Progenitor cell of endocrine pancreas (in vitro differentiated cells): ENCODE measurements at regions not wholly inside any gene's neighbourhood (a gene's known extent, or its start where the extent isn't known, plus 50 kb on each side); places are given as distances from the start of the nearest gene placed in this dataset.

ENCODE experiments used
- DNase-seq: peaks from one replicate; pipeline ENCODE4 v3.0.0; 2021; ENCODE audit warnings: low spot score; ENCODE audit not compliant: unreplicated experiment
- H3K27ac Mint-ChIP-seq: 2 replicates; pipeline ENCODE4 v1.8.0; 2021; ENCODE audit warnings: mild to moderate bottlenecking, moderate library complexity, mixed read lengths
- H3K27me3 Mint-ChIP-seq: 2 replicates; pipeline ENCODE4 v1.8.0; 2021; ENCODE audit warnings: mixed read lengths
- H3K36me3 Mint-ChIP-seq: 2 replicates; pipeline ENCODE4 v1.8.0; 2022; ENCODE audit warnings: mixed read lengths; ENCODE audit not compliant: insufficient read depth
- H3K4me1 Mint-ChIP-seq: 2 replicates; pipeline ENCODE4 v1.8.0; 2021; ENCODE audit warnings: low read depth, mixed read lengths
- H3K4me3 Mint-ChIP-seq: 2 replicates; pipeline ENCODE4 v1.8.0; 2021; ENCODE audit warnings: low read depth, mild to moderate bottlenecking, moderate library complexity, mixed read lengths
- H3K9me3 Mint-ChIP-seq: 2 replicates; pipeline ENCODE4 v1.8.0; 2021; ENCODE audit warnings: low read depth, mixed read lengths
- TF ChIP-seq, protein P1 (sequence below): fragments of 200-600 bp; sonication (generic); IDR thresholded peaks from one replicate; pipeline ENCODE4 v1.5.0; 2021; ENCODE audit warnings: antibody characterized with exemption, mild to moderate bottlenecking; ENCODE audit not compliant: unreplicated experiment

- H3K9me3 Mint-ChIP-seq, result peaks cover 3% of the 10 kb centered on the region
- H3K36me3 Mint-ChIP-seq, result no peaks in the 10 kb centered on the region
- no peaks in the 10 kb centered on the region for H3K4me1 Mint-ChIP-seq
- TF ChIP-seq, protein P1, sequence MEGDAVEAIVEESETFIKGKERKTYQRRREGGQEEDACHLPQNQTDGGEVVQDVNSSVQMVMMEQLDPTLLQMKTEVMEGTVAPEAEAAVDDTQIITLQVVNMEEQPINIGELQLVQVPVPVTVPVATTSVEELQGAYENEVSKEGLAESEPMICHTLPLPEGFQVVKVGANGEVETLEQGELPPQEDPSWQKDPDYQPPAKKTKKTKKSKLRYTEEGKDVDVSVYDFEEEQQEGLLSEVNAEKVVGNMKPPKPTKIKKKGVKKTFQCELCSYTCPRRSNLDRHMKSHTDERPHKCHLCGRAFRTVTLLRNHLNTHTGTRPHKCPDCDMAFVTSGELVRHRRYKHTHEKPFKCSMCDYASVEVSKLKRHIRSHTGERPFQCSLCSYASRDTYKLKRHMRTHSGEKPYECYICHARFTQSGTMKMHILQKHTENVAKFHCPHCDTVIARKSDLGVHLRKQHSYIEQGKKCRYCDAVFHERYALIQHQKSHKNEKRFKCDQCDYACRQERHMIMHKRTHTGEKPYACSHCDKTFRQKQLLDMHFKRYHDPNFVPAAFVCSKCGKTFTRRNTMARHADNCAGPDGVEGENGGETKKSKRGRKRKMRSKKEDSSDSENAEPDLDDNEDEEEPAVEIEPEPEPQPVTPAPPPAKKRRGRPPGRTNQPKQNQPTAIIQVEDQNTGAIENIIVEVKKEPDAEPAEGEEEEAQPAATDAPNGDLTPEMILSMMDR, result no peak
- no peak overlapping the region for H3K4me3 Mint-ChIP-seq
- H3K27me3 Mint-ChIP-seq, result peaks cover 28% of the 10 kb centered on the region
- H3K27ac Mint-ChIP-seq, result no peak overlapping the region
- no peak for DNase-seq
Observed at GRCh38 chr20:22322513-22322912, 261.9 kb downstream of the FOXA2 start.

GRCh38 chr20:22321191-22321590 lies 263.2 kb downstream of the FOXA2 start:
- Mint-ChIP-seq H3K4me3 (no peak overlapping the region), H3K27me3 (peaks cover 29% of the 10 kb centered on the region), H3K9me3 (peaks cover 3% of the 10 kb centered on the region), H3K36me3 (no peaks in the 10 kb centered on the region), H3K27ac (no peak overlapping the region), H3K4me1 (no peaks in the 10 kb centered on the region)
- no peak for DNase-seq
- TF ChIP-seq, protein P1, result no peak

- TF ChIP-seq, protein P1, result no peak
- no peaks in the 10 kb centered on the region for H3K36me3 Mint-ChIP-seq
- no peak overlapping the region for H3K4me3 Mint-ChIP-seq
- peaks cover 32% of the 10 kb centered on the region for H3K27me3 Mint-ChIP-seq
- no peak overlapping the region for H3K27ac Mint-ChIP-seq
- DNase-seq, result no peak
- H3K9me3 Mint-ChIP-seq, result peaks cover 3% of the 10 kb centered on the region
- H3K4me1 Mint-ChIP-seq, result no peaks in the 10 kb centered on the region
Observed at GRCh38 chr20:22320245-22320915, 264.0 kb downstream of the FOXA2 start.

GRCh38 chr20:22315771-22316170 lies 268.6 kb downstream of the FOXA2 start:
- H3K4me1 Mint-ChIP-seq, result no peaks in the 10 kb centered on the region
- H3K27me3 Mint-ChIP-seq, result peaks cover 29% of the 10 kb centered on the region
- H3K27ac Mint-ChIP-seq, result no peak overlapping the region
- H3K9me3 Mint-ChIP-seq, result peaks cover 3% of the 10 kb centered on the region
- H3K4me3 Mint-ChIP-seq, result no peak overlapping the region
- no peak for DNase-seq
- TF ChIP-seq, protein P1, result no peak
- no peaks in the 10 kb centered on the region for H3K36me3 Mint-ChIP-seq

DNA sequence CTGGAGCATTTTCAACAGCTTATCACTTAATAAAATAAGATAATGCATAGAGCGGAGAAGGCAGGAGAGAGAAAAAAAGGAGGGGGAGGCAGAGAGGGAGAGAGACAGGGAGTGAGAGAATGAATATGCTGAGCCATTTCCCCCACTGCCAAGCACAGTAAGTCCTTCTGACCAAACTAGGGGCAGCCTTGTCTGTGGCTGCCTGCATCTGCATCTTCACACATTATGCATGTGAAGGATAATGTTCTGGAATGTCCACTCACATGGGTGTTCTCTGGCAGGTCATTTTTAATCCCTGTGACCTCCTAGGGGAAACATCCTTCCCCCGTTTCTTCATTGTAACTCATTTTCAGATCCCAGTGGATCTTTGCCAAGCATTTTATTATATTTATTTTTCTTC lies 269.3 kb downstream of the FOXA2 start:
- Mint-ChIP-seq H3K4me1 (no peaks in the 10 kb centered on the region), H3K27me3 (peaks cover 29% of the 10 kb centered on the region), H3K27ac (no peak overlapping the region), H3K9me3 (peaks cover 3% of the 10 kb centered on the region), H3K4me3 (no peak overlapping the region), H3K36me3 (no peaks in the 10 kb centered on the region)
- TF ChIP-seq, protein P1, result no peak
- no peak for DNase-seq
